ENCODE measurements at regions not wholly inside any gene's neighbourhood (a gene's known extent, or its start where the extent isn't known, plus 50 kb on each side); places are given as distances from the start of the nearest gene placed in this dataset.

DNA sequence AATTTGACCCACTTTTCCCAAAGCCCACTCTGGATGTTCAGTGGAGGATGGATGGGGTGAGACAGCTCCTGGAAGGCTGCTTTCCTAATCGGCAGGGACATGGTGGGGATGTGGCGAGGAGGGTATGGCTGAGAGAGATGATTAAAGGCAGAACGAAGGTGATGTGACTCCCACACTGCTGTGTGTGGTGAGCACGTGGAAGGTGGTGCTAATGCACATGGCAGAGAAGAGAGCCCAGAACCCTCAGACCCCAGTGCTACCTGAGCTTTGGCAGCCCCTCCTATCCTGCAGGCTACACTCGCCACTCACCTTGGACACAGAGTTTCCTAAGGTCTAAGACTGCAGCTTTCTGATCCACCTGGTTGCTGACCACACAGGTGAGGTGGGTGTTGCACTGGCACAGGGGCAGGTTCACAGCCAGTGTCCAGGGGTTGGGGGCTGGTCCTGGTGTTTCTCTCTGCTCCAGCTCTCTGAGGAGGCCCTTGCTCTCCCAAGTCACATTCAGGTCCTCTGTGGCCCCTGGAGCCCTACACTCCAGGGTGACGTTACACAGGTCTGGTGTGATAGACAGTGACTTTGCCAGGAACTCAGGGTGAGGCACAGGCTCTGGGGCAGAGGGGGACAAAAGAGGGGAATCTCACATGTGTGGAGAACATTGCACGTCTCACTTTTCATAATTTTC is 151.4 kb upstream of the ETV3 start:
- H3K4me3 ChIP-seq (replicated peaks in 1 of 3; ENCODE audit: insufficient read depth in 1 of 3, low read depth in 1 of 3, low read length in 3 of 3) = no peak overlapping the region
- H3K36me3 ChIP-seq (ENCODE audit: control insufficient read depth in 2 of 2, extremely low read depth in 1 of 2, insufficient read depth in 2 of 2, low read length in 2 of 2) = no peaks in the 10 kb centered on the region
- DNase-seq (ENCODE audit: low read depth, low spot score) = no peak
- no peaks in the 10 kb centered on the region for H3K9me1 ChIP-seq (replicated peaks; ENCODE audit: control insufficient read depth, extremely low read depth, insufficient read depth, low read length)
- H4K20me1 ChIP-seq (replicated peaks; ENCODE audit: control insufficient read depth, extremely low read depth, insufficient read depth, low read length) = no peaks in the 10 kb centered on the region
- no peak overlapping the region for H2AFZ ChIP-seq (ENCODE audit: low read depth, low read length)
- no peak overlapping the region for H3K4me2 ChIP-seq (ENCODE audit: insufficient read depth, low read length)
- CTCF ChIA-PET = no interaction called here
- no peak for TF ChIP-seq POLR2AphosphoS5 (IDR thresholded peaks at IDR 0.05; ENCODE audit: insufficient read depth, low read depth, low read length)
- no peak for TF ChIP-seq GATA2 (IDR thresholded peaks at IDR 0.05; ENCODE audit: insufficient read depth, insufficient read length, low read depth, low read length)
- no peaks in the 10 kb centered on the region for H3K79me2 ChIP-seq (ENCODE audit: control insufficient read depth, insufficient read depth, low read length)
- POLR2A ChIA-PET = no interaction called here
- dilution Hi-C loops (cut with MboI; ENCODE audit: extremely low pct_ligation_motif_present, low sequenced_read_pairs) = no loop called here
- no peak for FAIRE-seq
- H3K9me3 ChIP-seq (replicated peaks; ENCODE audit: control insufficient read depth, insufficient read depth, low read length) = no peaks in the 10 kb centered on the region
- H3K4me1 ChIP-seq (ENCODE audit: control insufficient read depth, extremely low read depth, insufficient read depth, low read length) = no peaks in the 10 kb centered on the region
- no TSS peak for BruUV-seq (replicated peaks)
- no peak overlapping the region for H3K9ac ChIP-seq (replicated peaks; ENCODE audit: extremely low read depth, insufficient read depth, low read length)
- no peaks in the 10 kb centered on the region for H3K27me3 ChIP-seq (ENCODE audit: control insufficient read depth in 2 of 2, insufficient read depth in 2 of 2, low read length in 2 of 2)
- no peak overlapping the region for H3K27ac ChIP-seq (ENCODE audit: insufficient read depth, low read depth, low read length)
- intact Hi-C loops (cut with micrococcal nuclease) = no loop called here

DNA sequence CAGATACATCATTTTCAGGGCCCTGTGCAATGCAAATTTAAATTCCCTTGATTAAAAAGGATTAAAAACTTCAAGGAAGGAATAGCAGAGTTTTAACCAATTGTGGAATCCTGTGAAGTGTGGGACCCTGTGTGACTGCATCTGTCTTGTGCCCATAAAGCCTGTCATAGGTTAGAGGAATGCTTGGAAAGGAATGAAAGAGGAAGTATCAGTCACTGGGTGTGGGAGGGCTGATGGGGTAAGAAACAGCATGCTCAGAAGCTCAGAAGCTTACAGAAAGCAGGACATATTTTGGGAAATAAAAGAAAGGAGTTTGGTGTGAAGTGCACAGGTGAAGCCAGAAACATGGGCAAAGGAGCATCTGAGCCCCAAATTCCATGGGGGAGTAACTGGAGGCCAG is 150.8 kb upstream of the ETV3 start:
- intact Hi-C loops (cut with micrococcal nuclease) = no loop called here
- CTCF ChIA-PET = no interaction called here

More for the DNA sequence above, 150.8 kb upstream of the ETV3 start:
- no peaks in the 10 kb centered on the region for H4K20me1 ChIP-seq (replicated peaks; ENCODE audit: control insufficient read depth, extremely low read depth, insufficient read depth, low read length)
- dilution Hi-C loops (cut with MboI; ENCODE audit: extremely low pct_ligation_motif_present, low sequenced_read_pairs) = no loop called here
- no peaks in the 10 kb centered on the region for H3K4me1 ChIP-seq (ENCODE audit: control insufficient read depth, extremely low read depth, insufficient read depth, low read length)
- H3K4me2 ChIP-seq (ENCODE audit: insufficient read depth, low read length) = no peak overlapping the region
- no peaks in the 10 kb centered on the region for H3K27me3 ChIP-seq (ENCODE audit: control insufficient read depth in 2 of 2, insufficient read depth in 2 of 2, low read length in 2 of 2)
- POLR2A ChIA-PET = no interaction called here
- BruUV-seq (replicated peaks) = no TSS peak
- no peak overlapping the region for H2AFZ ChIP-seq (ENCODE audit: low read depth, low read length)
- no peak overlapping the region for H3K9ac ChIP-seq (replicated peaks; ENCODE audit: extremely low read depth, insufficient read depth, low read length)
- H3K79me2 ChIP-seq (ENCODE audit: control insufficient read depth, insufficient read depth, low read length) = no peaks in the 10 kb centered on the region
- no peaks in the 10 kb centered on the region for H3K9me1 ChIP-seq (replicated peaks; ENCODE audit: control insufficient read depth, extremely low read depth, insufficient read depth, low read length)
- H3K9me3 ChIP-seq (replicated peaks; ENCODE audit: control insufficient read depth, insufficient read depth, low read length) = no peaks in the 10 kb centered on the region
- H3K36me3 ChIP-seq (ENCODE audit: control insufficient read depth in 2 of 2, extremely low read depth in 1 of 2, insufficient read depth in 2 of 2, low read length in 2 of 2) = no peaks in the 10 kb centered on the region
- TF ChIP-seq, protein P1, sequence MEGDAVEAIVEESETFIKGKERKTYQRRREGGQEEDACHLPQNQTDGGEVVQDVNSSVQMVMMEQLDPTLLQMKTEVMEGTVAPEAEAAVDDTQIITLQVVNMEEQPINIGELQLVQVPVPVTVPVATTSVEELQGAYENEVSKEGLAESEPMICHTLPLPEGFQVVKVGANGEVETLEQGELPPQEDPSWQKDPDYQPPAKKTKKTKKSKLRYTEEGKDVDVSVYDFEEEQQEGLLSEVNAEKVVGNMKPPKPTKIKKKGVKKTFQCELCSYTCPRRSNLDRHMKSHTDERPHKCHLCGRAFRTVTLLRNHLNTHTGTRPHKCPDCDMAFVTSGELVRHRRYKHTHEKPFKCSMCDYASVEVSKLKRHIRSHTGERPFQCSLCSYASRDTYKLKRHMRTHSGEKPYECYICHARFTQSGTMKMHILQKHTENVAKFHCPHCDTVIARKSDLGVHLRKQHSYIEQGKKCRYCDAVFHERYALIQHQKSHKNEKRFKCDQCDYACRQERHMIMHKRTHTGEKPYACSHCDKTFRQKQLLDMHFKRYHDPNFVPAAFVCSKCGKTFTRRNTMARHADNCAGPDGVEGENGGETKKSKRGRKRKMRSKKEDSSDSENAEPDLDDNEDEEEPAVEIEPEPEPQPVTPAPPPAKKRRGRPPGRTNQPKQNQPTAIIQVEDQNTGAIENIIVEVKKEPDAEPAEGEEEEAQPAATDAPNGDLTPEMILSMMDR (IDR thresholded peaks at IDR 0.05; ENCODE audit: extremely low read depth in 1 of 2, insufficient read depth in 1 of 2, low read depth in 1 of 2, low read length in 2 of 2) = no peak
- TF ChIP-seq, protein P2, sequence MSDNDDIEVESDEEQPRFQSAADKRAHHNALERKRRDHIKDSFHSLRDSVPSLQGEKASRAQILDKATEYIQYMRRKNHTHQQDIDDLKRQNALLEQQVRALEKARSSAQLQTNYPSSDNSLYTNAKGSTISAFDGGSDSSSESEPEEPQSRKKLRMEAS (IDR thresholded peaks at IDR 0.05; ENCODE audit: insufficient read depth, insufficient read length) = no peak
- H3K4me3 ChIP-seq (replicated peaks in 1 of 3; ENCODE audit: insufficient read depth in 1 of 3, low read depth in 1 of 3, low read length in 3 of 3) = no peak overlapping the region
- no peak overlapping the region for H3K27ac ChIP-seq (ENCODE audit: insufficient read depth, low read depth, low read length)
- FAIRE-seq (no peak), DNase-seq (ENCODE audit: low read depth, low spot score) (no peak)

Data from endothelial cell of umbilical vein (primary cell).